Neural cell (in vitro differentiated cells): ENCODE measurements at regions not wholly inside any gene's neighbourhood (a gene's known extent, or its start where the extent isn't known, plus 50 kb on each side); places are given as distances from the start of the nearest gene placed in this dataset.

Source experiments
- CTCF ChIP-seq: fragments of 450-650 bp; IDR thresholded peaks from 2 replicates; pipeline ENCODE4 v1.5.1; 2014; ENCODE audit warnings: antibody characterized with exemption, mild to moderate bottlenecking, moderate library complexity; ENCODE audit not compliant: poor library complexity, severe bottlenecking
- EP300 ChIP-seq: fragments of 450-650 bp; conservative IDR thresholded peaks from 2 replicates; pipeline ENCODE4 v1.6.1; 2014; ENCODE audit warnings: antibody characterized with exemption, mild to moderate bottlenecking, moderate library complexity; ENCODE audit not compliant: poor library complexity, severe bottlenecking

DNA sequence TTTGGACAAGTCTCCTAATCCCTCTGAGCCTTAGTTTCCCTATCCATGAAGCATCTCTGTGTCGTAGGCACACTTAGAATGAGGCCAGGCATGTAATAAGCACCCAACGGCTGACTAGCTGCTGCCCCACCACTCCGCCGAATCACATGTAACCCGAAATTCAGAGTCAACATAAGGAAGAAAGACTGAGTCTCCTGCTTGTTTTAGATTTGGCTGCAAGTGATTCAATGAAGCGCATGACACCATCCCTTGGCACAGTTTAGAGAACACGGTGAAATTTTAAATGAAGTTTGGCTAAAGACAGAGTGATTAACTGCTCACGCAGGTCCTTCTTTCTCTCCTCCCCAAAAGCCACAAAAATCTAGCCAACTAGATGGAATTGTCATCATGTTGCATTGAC lies 279.2 kb downstream of the TLE3 start:
- no peak for TF ChIP-seq CTCF
- TF ChIP-seq EP300: no peak
